ENCODE measurements at regions not wholly inside any gene's neighbourhood (a gene's known extent, or its start where the extent isn't known, plus 50 kb on each side); places are given as distances from the start of the nearest gene placed in this dataset.

GRCh38 chr11:116473206-116473769, 299.5 kb downstream of the BUD13 start:
- TF ChIP-seq POLR2A (IDR thresholded peaks at IDR 0.05): no peak
- TF ChIP-seq CTCF (IDR thresholded peaks at IDR 0.05): no peak
- TF ChIP-seq EP300 (IDR thresholded peaks at IDR 0.05): no peak
